ENCODE measurements at regions not wholly inside any gene's neighbourhood (a gene's known extent, or its start where the extent isn't known, plus 50 kb on each side); places are given as distances from the start of the nearest gene placed in this dataset.

DNA sequence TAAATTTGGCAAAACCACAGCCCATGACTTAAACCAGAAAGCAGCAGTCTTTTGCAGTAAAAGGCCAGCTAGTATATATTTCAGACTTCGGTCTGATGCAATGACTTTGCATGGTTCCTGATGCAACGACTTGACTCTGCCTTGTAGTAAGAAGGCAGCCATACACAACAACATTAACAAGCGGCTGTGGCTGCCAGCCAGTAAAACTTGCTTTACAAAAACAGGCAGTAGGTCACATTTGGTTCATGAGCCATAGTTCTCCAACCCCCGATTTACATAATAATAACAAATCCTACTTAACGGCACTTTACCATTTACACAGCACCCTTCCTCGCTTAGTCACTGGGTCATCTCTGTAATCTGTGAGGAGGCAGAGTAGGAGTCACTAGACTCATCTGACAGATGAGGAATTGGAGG is 410.3 kb downstream of the LRATD1 start:
- DNase-seq (ENCODE audit: low read depth in 2 of 2), result no peak

DNA sequence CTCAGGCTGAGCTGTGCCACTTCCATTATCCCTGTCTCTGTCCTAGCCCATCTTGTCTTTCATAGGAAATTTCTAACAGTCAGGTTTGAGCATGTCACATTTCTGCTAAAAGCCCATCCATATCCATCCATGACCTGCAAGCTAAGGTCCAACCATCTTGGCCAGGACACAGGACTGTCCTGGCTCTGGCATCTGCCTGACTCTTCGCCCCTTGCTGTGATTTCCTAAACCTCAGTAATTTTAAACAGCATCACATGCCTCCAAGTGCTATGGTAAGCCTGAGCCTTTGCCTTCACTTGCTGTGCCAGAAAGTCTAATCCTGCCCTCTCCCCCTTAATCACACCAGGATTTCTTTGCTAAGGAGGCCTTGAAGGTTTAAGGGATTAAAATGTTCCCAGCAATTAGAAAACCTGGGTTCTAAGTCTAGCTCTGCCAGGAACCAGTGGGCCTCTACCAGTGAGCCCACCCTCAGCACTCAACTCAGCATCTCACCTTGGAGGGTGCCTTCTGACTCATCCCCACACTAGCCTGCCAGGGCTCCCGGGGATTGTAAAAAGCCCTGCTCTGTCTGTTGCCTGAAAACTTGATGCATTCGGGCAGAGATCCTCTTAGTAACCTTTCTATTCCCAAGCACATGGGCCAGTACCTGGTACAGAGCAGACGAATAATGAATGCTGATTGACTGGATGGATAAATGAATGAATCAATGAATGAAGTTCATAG is 411.0 kb downstream of the LRATD1 start:
- no peak for DNase-seq (ENCODE audit: low read depth in 2 of 2)

DNA sequence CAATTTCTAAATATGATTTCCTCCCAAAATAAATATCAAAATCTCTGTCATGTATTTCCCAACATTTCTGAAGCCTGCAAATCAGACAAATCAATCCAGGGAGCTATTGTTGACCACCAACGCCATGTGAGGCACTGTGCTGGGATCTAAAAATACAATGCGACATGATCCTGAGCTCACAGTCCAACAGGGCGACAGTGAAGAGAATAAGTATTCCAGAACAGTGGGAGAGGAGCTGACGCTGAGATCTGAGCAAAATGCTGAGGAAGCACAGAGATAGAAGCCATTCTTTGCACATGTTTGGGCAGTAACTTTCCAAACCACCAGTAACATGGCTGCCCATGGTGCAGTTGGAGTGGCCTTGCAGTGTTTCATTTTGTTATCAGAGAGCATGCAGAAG is 412.5 kb downstream of the LRATD1 start:
- DNase-seq (ENCODE audit: low read depth in 2 of 2), result no peak

DNA sequence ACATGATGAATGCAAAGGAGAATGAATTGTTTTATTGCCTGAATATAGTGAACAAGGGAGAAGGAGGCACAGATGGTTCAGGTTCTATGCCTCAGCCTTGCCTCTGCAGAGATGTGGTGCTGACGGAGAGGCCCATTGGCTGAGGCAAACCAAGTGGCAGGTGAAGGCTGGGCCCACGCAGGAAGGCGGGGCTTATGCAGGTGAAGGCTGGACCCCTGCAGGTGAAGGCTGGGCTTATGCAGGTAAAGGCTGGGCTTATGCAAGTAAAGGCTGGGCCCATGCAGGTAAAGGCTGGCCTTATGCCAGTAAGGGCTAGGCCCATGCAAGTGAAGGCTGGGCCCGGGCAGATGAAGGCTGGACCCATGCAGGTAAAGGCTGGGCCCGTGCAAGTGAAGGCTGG is 414.7 kb downstream of the LRATD1 start:
- DNase-seq (ENCODE audit: low read depth in 2 of 2), result no peak

DNA sequence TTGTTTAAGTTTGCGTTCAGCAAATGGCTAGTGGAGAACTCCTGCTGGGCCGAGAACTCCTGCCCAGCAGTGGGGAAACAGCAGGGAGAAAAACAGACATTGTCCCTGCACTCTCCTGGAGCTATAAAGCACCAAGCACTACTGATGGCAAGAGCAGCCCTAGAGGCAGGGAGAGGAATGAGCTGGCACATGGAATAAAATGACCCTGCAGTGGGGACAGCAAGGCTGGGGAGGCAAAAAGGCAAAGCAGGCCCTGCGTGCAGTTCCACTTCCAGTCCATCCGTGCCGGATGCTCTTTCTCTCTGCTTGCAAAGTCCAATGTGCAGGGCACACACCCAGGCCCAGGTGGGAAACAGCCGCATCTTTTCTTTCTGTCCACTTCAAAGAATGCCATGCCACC is 415.5 kb downstream of the LRATD1 start:
- DNase-seq (ENCODE audit: low read depth in 2 of 2), result no peak

DNA sequence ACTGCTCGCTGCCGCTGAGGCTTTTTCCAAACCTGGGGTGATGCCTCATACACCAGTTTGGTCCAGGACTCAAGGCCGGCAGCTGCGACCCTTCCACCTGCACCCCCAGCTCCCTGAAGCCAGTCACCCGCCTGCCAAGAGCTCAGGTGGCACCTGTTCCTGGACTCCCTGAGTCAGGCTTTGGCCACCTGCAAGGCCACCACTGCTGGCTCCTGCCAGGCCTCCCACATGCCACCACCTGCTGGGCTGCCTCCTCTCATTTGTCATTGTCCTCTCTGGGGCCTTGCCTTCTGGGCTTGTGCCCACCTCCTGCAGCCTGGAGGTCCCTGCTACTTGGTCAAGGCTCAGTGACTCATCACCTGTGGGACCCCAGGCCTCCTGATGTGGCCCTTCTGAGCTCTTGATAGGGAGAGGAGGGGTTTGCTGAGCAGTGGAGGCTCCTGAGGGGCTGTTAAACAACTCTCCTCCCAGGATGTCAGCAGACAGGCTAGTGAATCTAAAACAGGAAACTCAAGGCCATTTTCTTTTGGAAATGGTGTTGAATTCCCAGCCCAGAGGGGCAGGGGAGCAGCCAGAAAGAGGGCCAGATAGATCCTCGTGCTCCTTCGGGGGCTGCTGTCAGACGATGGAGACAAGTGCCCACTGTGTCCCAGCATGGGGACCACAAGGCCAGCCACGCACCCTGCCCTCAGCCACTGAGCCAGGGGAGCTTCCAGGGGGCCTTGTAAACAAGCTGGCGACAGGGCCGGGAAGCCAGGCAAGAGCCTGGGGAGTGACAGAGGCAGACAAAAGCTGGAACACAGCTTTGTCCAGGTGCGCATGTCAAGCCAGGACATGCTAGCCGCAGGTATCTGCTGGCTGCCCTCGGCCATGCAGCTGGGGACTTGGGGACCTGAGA is 416.8 kb downstream of the LRATD1 start:
- DNase-seq (ENCODE audit: low read depth in 2 of 2), result no peak

DNA sequence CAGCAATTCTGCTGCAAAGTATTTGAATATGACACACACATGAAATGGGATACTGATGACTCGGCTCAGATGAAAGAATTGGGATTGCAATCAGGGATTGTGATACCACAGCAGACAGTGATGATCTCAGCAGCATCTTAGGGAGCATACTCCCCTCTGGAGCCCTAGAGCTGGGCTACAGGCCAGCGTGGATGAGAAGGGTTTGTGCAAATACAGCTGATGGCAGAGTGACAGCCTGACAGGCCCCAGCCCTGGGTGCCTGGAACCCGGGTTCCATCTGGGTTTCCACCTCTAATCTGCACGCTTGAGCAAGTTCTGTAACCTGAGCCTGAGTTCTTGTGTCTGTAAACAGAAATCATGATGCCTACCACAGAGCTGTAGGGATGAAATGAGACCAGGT is 418.0 kb downstream of the LRATD1 start:
- DNase-seq (ENCODE audit: low read depth in 2 of 2), result no peak

DNA sequence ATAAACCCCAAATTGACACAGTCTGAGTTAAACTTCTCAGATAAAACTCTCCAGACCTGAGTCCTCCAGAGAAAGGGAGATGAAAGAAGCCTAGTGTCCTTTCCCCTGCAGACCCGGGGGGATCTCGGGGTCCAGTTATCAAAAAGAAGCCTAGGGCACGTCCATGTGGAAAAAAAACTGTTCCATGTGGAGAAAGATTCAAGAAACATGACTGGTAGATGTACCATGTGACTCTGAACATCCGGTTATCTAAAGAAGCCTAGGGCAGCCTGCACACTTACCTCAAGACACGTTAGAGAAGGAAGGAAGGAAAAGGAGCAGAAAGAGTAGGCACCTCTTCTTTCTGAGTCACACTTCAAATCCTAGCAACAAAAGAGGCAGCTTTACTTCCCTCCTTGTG is 421.0 kb downstream of the LRATD1 start:
- DNase-seq (ENCODE audit: low read depth in 2 of 2), result no peak

DNA sequence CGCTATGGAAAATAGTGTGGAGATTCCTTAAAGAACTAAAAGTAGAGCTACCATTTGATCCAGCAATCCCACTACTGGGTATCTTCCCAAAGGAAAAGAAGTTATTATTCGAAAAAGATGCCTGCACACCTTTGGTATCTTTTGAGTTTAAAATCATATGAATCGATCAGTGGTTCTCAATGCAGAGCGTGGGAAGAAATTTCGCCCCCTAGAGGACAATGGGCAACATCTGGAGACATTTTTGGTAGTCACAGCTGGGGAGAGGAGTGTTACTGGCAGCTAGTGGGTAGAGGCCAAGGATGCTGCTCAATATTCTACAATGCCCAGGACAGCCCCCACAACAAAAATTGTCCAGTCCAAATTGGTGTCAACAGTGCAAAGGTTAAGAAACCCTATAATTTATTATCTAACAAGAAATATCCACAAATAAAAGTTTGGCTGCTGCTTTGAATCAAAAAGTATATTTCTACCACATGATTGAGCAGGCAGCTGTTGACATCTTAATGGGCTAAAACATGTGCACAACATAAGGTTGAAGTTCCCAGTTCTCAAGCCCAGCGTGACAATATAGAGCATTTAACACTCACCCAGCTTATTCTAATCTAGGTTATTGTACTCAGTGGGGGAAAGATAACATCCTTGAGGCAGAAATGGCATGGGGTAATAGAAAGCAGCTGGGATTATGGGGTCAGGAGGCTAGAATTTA is 425.7 kb downstream of the LRATD1 start:
- peak in 1 of 2 donors; percentile 3 for DNase-seq (ENCODE audit: low read depth in 2 of 2)

DNA sequence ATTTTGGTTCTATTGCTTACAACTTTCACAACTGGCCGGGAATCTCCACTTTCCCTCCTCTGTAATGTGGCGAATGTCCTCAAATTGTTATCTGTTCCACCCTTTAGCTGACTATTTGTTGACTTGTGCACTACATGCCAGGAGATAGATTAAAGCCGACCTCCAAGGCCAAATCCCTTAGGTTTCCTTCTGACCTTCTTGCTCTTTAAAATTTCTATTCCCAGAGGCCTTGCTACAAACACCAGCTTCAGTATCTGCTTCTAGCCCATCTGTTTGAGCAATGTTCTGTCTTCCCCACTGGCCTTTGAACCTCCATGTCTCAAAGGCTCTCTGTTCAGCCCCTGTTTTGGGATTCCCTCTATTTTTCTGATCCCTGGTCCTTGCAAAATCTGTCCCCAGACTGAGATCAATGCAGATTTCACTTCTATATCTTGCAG is 426.2 kb downstream of the LRATD1 start:
- DNase-seq (ENCODE audit: low read depth in 2 of 2), result no peak

DNA sequence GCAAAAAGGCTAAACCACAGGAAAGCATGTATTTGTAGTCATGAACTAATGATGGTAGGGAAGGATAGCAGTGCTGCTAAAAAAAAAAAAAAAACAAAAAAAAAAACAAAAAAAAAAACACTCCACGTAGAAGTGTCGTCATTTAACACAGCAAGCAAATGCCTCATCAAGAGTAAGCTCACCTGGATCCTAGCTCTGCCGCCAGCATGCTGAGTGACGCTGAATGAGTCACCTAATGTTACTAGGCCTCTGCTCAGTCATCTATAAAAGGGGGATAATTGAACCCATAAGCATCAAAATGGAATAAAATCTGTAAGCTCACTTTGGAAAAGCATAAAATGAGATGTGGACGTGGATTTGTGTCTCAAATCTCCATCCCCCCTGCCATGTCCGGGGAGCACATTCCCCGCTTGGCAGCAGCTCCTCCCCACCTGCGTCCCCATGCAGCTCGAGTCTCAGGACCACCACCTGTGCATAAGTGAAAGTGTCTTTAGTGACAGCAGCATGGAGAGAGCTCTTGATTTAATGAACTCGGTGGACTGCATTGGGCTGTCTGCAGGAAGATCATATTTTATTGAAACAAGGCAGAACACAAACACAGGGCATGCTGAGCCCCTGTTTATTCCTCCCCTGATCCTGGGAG is 427.5 kb downstream of the LRATD1 start:
- no peak for DNase-seq (ENCODE audit: low read depth in 2 of 2)

DNA sequence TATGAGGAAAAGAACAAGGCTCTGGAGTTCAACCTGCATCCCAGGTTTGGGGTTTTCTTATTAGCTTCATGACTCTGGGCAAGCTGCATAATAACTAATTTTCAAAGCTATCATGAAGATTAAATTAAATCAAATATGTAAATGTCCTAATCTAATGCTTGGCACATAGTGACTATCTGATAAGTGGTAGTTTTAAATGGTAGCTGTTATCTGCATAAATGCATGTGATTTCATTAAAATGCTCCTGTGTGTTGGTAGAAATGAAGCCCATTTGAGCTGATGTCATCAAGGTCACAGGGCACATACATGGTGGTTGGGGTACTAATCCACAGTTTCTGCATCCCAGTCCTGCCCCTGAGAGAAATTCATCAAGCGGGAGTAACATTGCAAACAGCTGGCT is 428.8 kb downstream of the LRATD1 start:
- no peak for DNase-seq (ENCODE audit: low read depth in 2 of 2)

DNA sequence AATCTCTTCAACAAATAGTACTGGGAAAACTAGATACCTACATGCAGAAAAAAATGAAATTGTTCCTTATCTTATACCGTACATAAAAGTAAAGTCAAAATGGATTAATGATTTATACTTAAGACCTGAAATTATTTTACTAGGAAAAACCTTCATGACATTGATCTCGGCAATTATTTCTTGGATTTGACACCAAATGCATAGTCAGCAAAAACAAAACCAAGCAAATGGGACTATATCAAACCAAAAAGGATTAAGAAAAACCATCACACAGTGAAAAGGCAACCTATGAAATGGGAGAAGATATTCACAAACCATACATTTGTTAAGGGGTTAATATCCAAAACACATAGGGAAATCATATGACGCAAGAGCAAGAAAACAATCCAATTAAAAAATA is 433.6 kb downstream of the LRATD1 start:
- no peak for DNase-seq (ENCODE audit: low read depth in 2 of 2)

DNA sequence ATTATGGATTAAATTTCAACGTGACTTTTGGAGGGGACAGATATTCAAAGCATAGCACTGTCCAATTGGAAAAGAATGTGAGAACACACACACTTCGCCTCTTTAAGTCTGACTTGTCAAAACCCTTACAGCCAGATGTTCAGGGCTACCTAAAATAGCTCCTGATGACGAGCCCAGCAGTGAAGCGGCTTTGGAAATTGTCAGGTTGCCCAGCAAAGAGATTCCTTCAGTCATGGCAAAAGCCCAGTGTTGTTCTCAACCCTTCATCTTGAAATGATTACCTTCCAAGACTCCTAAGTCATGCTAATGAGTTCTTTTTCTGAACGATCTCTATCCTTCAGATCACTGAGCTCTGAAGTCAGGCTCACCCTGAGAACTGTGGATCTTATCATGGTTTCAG is 436.6 kb downstream of the LRATD1 start:
- no peak for DNase-seq (ENCODE audit: low read depth in 2 of 2)

DNA sequence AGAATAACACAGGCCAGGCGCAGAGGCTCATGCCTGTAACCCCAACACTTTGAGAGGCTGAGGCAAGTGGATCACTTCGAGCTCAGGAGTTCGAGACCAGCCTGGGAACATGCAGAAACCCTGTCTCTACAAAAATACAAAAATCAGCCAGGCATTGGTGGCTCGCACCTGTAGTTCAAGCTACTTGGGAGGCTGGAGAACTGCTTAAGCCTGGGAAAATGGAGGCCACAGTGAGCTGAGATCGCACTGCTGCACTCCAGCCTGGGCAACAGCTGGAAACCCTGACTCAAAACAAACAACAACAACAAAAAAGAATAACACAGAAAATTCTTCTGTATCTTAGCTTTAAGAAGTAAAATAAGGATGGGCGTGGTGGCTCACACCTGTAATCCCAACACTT is 440.3 kb downstream of the LRATD1 start:
- DNase-seq (ENCODE audit: low read depth in 2 of 2), result no peak

DNA sequence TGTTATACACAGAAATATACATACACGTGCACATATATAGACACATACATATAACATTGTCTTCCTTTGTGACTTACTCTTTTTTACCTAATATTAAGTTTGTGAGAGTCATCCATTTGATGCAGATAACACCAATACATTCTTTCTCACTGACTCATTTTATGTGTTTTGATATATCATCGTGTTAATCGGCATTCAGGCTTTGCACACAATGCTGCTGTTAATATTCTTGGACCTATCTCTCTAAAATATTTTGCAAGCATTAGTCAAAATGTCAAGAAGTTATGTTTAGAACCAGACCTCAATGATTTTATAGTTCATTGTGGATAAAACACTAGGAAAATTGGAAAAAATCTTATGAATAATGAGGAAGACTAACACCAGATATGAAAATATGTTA is 441.1 kb downstream of the LRATD1 start:
- no peak for DNase-seq (ENCODE audit: low read depth in 2 of 2)

DNA sequence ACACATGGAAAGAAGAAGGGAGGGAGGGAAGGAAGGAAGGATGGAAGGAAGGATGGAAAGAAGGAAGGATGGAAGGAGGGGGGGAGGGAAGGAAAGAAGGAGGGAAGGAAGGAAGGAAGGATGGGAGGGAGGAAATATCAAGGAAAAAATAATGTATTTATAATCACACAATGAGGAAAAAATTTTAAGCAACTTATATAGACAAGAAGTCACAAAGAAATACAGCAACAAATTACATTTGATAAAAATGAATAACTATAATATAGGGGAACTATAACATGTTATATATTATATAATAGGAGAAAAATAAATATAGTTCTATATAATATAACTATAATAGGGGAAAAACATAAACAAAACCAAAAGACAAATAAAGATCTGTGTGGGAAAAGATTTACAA is 441.8 kb downstream of the LRATD1 start:
- no peak for DNase-seq (ENCODE audit: low read depth in 2 of 2)

DNA sequence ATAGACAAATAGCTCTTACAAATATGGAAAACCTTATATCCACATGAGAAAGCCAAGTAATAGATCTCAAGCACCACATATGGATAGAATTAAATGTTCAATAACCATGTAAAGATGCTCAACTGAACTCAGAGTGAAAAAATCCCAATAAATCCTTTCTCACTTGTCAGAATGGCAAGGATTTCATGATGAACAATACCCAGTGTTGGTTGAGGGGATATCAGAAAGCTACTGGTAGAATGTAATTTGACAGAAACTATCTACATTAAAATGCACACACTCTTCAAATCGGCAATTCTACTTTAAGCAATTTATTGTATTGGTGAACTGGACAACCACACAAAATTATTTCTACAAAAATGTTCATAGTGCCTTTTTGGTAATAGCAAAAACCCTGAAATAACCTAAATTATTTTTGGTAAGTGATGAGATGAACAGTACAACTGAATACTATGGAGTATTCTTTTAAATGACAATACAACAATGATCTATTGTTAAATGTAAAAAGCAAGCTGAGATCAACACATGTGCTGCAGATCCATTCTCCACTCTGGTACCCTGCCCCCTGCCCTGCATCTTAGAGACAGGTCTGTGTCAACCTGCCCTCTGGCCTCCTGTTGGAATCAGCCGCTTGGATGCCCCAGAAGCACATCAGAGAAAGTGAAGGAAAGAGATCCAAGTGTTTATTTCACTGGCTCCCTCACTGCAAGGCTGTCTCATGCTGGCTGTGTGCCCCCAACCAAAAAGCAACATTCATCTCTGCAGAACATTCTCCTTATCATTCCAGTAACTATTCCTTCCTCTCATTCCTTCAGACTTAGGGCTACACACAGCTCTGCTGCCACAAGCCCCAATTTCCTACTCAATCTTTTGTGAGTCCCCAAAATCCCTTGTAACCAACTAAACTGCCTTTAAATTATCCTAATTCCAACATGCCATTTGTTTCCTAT is 442.5 kb downstream of the LRATD1 start:
- no peak for DNase-seq (ENCODE audit: low read depth in 2 of 2)

DNA sequence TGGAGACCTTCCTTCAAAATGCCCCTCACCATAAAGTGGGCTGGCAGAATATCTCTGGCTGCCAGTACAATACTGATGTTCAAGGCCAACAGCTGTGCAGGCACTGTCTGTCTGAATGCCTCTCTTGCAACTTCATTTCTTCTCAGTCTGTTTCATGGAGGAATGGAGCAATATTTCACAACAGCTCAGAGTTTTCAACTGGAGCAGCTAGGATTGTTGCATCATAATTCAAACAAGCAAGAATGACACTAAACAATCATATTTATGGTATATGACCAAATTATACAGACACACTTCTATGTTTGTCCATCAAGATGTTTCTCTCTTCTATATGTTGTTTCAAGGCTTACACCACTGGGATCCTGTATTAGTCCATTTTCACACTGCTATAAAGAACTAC is 444.2 kb downstream of the LRATD1 start:
- DNase-seq (ENCODE audit: low read depth in 2 of 2), result no peak

DNA sequence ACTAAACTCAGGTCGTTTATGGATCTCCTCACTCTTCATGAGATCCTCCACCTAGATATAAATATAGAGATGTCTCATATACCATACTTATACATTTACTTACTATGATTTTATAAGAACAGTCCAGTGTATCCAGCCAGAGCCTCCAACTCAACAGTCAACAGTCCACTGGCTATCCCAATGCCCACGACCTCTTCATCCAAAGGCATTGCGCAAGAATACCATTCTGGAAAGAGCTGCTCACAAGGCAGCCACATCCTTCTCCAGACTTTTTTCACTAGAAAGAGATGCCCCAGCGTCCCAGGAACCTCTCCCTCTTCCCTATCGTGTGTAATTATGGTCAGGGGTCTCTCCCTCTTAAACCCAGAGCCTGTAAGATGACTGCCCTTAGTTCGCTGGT is 448.8 kb downstream of the LRATD1 start:
- DNase-seq (ENCODE audit: low read depth in 2 of 2), result no peak
